GM18499 (cell line): ENCODE measurements at regions not wholly inside any gene's neighbourhood (a gene's known extent, or its start where the extent isn't known, plus 50 kb on each side); places are given as distances from the start of the nearest gene placed in this dataset.

Experiments used
- ATAC-seq: cut with Tn5 transposase; IDR thresholded peaks from one replicate; pipeline ENCODE4 v1.9.1; 2021; ENCODE audit warnings: moderate number of reproducible peaks; ENCODE audit not compliant: insufficient read depth, unreplicated experiment

DNA sequence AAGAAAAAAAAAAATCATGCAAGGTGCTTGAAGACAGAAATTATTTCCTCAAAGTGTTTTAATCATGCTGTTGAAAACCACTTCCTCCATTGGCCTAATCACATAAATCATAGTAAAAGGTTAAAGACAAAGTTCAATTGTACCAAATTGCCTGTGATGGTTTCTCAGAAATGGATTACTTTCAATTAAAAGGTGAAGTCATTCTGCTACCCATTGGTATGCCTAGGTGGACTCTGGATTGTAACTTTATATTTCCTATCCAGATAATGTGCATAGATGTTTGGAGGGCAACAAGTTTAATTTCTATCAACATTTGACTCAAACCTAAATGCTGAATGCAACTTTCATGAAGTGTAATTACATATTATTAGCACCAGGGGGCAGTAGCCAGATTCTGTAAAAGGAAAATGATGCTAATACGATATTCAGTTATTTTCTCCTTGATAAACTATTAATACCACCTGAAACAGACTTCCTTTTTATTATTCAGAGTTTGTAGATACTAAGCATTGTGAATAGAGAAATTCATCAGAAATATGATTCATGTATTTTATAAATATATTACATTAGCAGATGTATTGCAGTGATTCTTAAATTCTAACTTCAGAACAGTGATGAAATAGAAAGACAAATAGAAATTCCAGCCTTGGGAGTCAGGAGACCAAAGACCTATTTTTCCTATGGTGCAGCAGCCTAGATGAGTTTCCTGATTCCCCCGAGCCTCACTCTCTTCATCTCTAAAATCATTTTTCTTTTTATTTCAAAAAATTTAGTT is 148.2 kb downstream of the CAAP1 start:
- ATAC-seq = no peak

DNA sequence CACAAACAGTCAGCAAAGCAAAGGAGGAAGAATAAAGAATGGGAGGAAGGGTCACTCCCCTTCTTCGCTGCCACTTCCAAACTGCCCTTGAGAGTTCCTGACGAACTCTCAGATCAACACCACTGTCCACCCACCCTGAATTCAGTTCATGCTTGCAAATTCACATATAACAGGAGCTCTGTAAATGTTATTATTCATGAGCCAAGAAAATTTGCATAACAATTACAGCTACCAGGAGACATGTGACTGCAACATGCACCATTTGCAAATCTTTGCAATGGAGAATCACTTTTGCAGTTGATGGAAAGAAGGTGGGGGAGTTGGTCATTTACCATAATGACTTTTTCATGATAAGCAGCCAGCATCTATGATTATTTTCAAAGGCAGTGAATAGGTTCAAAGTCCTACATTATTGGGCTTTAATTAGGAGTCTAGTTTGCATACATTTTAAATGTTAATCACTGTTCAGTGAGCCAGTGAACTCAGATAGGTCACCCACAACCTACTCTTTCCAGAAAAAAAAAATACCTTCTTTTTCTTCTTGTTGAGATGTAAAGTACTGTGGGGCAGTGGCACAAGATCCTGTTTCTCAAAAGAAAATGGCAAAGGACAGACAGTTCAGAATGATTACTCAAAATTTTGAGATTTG is 149.7 kb downstream of the CAAP1 start:
- no peak for ATAC-seq

DNA sequence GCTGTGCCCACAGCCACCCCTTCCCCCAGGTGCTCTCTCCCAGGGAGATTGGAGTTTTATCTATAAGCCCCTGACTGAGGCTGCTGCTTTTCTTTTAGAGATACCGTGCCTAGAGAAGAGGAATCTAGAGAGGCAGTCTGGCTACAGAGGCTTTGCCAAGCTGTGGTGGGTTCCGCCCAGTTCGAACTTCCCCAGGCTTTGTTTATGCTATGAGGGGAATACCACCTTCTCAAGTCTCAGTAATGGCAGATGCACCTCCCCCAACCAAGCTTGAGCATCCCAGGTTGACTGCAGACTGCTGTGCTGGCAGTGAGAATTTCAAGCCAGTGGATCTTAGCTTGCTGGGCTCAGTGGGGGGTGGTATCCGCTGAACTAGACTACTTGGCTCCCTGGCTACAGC is 157.4 kb downstream of the CAAP1 start:
- ATAC-seq = no peak

DNA sequence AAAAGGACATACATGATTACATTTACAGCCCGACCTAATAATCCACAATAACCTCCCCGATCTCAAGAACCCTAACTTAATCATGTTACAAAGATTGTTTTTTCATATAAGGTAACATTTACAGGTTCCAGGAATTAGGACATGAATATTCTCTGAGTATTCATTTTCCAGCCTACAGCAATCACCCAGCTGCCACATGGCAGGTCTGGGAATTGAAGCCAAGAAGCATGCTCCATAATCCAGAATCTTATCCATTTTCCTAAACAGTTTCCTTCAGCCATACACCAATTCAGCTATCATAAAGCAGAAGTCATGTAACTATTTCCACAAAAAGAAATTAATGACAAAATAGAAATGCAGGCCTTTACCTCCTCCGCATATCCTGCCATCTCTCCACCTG is 163.4 kb downstream of the CAAP1 start:
- ATAC-seq = no peak

DNA sequence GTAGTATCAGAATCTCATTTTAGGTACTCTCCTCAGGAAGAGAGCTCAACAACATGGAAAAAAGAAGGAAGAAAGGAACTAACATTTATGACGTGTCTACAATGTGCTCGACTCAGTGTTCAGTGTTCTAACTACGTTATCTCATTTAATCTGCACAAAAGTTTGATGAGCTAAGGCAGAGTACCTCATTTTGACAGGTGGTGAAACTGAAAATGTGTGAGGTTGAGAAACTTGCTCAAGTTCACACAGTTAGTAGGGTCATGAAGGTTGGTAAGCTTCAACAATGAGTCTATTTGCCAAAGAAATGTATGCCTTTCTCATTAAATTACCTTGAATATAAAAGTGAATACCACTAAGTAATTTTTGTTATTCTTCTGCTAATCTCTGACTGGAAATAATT is 165.1 kb downstream of the CAAP1 start:
- ATAC-seq = no peak

DNA sequence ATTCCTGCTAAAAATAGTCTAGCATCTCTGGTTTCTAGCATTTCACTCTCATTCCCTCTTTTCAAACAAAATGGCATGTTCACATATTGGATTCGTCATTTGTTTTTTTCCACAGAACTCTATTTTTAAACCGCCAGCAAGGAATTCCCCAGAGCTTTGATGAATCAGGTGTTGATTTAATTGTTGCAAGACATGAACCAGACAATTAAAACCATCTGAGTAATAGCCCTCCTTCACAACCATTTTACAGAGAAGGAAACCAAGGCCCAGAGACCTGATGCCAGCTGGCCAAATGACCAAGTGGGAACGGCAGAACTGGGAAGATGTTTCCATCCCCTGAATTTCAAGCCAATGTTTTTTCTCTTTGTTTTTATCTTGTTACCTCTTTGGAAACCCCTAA is 167.0 kb downstream of the CAAP1 start:
- no peak for ATAC-seq

DNA sequence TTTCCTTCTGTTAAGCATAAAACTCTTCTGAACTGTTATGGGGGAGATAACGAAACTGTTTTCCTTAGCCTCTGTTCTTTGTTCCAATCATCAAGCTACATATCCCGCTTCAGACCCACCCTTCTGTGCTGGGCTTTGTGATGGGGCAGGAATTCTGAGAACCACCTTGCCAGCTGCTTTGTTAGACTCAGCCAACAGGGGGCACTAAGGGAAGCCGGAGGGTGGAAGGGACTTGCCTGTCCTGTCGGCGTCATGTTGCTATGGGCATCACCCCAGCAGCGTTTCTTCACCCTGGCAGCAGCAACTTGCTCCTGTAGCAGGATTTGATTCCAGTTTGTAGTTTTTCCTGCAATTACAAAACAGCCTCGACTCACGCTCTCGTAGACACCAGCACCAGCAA is 169.1 kb downstream of the CAAP1 start:
- no peak for ATAC-seq

DNA sequence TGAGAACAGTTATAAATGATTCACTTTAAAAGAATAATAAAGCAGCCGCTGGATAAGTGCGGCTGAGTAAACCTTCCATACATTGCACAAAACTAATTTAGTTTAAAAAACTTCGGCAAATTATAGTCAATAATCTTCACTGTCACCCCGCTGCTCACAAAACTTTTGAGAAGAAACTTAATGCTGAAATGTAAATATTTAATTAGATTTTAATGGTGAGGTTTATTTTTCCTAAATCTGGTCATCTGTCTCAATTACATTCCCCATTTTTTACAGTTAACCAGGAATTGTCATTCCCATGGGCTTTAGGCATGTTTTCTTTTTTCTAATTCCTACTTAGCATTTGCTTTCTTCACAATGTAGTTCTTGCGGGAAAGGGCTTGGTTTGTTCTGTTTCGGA is 169.8 kb downstream of the CAAP1 start:
- no peak for ATAC-seq

DNA sequence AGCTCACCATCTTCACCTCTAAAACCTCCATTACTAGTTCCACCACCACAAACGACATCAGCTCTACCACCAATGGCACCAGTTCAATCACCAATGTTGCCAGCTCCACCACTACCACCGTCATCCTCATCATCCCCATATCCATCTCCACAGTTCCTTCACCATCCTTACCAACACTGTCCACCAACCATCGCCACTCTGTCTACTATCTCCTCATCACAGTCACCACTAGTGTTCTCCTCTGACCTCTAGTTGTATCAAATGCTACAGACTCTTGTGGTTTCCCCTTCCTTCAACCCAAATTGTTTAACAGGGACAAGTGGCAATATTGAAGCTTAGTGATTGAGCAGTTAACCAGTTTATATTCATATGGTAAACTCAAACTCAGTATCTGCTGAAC is 182.6 kb downstream of the CAAP1 start:
- ATAC-seq = no peak

DNA sequence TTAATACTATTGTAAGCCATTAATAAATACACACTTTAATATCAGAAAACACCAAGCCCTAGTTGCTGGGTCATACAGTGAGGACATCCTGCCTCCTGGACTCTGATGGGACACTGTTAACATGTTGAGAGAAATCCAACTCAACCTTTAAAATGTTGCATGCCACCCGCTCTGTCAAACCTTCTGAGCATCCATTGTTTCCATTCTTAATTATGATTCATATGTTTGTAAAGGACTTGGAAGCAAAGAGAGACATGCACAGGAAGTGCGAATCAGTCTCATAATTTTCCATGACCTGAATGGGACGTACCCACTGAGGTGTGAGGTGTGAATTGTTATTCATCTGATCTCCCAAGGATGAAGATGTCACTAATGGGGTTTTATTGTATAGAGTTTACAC is 186.4 kb downstream of the CAAP1 start:
- ATAC-seq = no peak

DNA sequence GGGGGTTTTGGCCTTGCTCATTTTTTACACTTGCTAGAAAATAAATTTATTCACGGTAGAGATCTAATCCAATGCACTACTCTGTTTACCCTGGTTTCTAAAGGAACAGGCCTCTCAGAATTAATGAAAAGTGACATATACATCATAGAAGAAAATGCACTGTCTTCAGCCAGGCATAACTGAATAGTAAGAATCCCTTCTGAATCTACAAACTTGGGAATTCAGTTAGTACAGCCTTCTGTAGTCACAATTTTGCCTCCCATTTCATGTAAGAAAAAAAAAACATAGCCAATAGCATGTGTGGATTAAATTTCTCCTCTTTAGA is 197.3 kb downstream of the CAAP1 start:
- ATAC-seq = no peak

DNA sequence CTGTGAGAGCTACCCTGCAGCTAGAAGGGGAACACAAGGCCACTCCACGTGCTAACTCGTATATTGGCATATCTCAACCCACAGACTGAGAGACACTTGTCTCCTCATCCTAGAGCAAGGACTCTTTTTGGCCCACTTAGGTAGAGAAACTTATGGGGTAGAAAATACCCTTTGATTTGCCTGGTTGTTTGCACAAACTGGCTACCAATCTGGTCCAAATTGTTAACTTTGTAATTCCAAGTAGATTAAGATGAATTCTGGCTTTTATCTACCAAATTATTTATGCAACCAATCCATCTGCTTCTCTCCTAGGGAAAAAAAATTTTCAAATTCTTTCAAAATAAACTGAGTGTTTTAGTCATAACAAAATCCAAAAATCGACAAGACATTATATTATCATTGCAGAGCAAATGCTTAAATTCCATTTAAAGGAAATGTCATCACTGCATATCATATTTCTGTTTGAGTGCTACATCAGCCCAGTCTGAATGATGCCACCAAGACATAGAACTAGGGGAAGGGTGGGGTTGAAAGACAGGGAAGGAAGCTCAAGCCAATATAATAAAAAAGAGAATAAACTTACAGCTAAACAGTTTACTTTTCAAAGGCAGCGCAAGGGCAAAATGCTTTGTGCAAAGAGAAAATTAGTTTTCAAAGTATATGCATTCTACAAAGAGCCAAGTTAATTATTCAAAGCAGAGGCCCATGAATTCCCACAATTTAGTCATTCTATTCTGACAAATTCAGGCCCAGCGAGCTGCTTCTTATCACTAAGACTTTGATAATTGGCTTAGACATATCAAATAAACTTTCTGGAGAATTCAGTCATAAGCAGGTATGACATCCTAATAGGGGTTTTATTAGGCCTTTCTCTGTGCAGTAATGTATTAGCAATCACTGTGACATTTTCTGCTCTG is 198.0 kb downstream of the CAAP1 start:
- ATAC-seq = no peak

DNA sequence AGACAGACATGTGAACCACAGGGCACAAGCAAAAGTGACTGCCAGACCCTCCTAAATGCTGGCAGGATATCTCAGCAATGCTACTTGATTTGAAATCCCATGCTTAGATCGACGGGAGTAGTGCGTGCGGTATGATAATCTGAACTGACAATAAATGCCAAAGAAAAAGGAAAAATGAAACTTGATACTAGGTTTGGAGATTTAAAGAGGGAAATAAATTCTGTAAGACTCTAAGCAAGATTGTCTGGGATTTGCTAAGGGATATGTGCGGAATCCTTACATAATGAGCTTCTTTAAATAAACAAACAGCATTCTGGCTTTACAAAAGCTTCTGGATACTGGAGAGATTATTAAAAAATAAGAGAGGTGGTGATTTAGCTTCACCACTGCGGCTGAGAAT is 203.6 kb downstream of the CAAP1 start:
- no peak for ATAC-seq

DNA sequence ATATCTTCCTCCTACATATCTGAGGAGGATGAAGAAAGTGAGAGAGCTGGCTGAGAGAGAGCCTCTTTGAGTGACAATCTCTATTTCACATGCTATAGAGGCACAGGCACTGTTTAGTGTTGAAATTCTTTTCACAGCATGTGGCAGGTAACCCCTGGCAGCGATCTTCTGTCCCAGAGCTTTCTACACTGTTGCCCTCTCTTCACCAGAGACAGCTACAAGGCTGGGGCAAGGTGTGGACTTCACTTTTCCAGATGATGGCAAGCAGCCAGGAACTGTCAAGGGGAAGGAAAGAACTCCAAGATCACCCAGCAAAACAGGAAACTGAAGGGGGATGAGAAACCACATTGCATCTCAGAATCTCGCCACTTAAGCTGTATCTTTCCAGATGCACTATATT is 205.2 kb downstream of the CAAP1 start:
- no peak for ATAC-seq

DNA sequence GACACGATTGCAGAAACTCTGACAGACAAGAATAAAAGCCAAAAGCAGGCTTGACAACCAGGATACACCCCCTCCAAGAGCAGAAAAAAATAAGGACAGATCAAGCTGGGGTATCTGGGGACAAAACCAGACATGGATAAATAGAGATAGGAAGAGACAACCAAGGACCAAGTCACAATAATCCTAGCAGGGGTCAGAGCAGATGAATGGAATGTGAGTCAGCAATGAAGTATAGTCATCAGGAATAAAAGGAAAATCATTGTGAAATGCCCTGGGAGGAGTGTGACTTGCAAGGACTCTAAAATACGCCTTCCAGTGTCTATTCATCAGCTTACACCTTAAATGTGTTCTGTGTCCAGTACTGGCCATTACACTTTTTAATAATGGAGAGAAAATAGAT is 206.8 kb downstream of the CAAP1 start:
- no peak for ATAC-seq

DNA sequence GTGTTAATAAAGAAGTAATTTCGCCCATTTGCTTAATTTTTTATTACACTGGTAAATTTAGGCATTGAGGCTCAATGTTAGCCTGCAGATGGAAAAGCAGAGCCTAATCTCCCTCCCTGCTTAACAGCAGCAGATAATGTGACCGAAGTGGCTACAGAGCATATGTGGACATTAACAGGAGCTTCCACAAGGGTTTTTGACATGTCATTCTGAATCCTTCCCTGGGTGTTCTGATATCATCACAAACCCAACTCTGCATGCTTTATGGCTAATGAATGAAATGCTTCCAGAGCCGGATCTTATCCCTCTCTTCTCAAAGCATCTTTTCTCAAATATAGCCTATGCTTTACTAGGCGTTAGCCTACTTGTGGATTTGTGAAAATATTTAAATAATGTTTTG is 208.6 kb downstream of the CAAP1 start:
- no peak for ATAC-seq

DNA sequence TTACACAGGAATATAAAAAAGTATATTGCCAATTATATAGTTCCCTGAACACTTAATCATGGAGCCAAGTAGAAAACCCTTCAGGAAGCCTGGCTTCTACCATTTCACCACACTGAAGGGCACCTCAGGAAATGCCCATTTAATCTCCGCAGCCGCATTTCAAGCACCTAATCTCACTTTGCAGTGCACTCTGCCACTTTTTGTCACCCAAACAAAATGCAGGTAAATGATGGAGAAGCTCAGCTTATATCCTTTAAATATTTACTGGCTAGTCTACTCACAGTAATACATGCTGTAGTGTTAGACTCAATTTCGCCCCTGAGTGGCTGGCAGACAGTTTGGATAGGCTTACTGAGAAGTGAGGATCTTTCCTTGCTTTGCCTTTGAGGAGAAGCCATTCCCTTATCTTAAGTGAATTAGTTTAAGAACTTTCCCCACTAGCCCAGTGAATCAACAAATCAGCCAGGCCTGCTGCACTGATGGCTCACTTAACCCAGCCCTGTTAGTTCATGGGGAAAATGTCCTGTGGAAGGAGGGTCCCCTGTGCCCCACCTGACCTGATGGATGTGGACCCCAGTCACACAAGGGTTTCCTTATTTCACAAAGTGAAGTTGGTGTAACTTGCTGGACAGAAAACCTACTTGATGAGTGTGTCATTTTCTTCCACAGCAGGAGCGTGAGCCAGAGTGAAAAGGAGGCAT is 209.7 kb downstream of the CAAP1 start:
- no peak for ATAC-seq

DNA sequence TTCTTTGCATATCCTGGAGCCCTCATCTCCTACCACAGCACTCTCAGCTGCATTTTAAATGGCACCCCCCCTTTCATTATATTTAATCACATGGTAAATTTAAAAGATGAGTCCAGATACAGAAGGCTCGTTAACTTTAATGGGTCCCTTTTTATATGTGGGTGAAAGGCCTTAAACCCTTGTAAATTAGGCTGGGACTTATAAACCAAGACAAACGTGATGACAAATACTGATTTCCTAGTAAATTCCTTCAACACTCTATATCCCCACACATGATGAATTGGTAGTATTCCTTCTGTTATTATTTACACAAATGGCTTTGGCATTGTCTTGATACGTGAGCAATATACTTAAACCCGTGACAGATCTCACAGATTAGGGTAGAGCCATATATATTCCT is 210.6 kb downstream of the CAAP1 start:
- no peak for ATAC-seq

DNA sequence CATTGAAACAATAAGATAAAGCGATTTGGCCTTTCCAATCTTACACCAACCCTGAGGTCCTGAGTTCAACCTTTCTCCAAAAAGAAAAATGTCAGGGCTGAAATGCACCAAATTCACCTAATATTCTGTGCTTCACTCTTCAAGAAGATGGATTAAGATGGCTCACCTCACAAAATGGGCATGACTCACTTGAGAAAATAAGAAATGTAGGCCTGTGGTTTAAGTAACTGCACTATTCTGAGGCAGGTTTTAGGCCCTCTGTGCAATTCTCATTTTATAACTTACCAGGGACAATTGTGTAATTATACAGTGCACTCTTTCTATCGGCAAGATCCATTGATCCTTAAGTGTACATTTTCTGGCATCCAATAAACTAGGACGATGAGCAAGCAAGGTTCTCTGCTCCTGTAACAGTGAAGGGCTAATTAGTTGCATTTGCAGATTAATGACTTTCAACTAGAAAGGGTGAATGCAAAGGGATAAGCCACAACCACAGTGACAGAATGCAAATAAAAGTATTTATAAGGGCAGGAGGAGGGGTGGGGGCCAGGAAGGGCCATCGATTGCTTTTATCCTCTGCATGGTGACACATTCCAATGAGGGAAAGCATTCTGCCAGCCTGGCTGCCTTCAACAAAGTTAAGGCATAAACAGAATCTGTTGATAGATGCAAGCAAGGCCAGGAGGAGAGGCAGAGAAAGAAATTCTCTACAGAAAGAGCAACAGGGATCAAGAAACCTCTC is 214.5 kb downstream of the CAAP1 start:
- ATAC-seq = no peak

DNA sequence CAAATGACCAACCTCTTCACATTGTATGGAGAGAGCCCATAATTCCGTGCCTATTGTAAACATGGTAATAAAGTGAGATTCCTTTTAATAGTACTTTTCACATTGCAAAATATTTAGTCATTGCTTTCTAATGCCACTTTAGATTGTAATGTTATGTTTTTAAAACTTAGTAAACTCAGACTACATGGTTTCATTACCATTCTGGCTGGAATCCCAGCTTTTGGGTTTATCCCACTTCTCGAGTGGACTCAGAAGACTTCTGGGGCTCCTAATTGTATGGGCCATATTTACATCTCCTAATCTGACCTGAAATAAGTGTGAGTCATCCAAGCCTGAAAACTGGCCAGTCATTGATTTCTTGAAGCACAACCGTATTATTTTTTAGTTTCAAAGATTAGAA is 217.6 kb downstream of the CAAP1 start:
- ATAC-seq = no peak
